ENCODE measurements at regions not wholly inside any gene's neighbourhood (a gene's known extent, or its start where the extent isn't known, plus 50 kb on each side); places are given as distances from the start of the nearest gene placed in this dataset.
A peak's percentile ranks its signal among the peaks of the same experiment; 100 is the strongest.

DNA sequence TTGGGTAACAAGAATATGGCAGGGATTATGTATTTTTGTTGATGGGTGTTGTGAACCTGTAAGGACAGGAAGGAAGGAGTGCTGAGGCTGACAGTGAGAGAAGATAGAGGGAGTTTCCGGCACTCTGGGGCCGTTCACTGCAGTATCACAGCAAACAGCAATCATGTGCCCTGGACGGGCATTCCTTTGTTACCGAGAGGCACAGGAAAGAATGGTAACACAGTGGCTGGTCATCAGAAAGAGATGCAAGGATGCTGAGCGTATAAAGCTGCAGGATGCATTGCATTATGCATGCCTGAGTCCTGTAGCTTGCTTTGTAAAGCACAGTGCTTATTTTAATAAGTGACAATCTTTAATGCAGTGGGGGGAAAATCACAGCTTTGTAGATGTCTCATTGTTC, 286.8 kb downstream of the RPS24 start:
- Histone ChIP-seq H3K36me3 (no peaks in the 10 kb centered on the region), H3K27ac (no peak overlapping the region), H3K4me1 (no peaks in the 10 kb centered on the region), H3K4me3 (no peak overlapping the region), H3K9me3 (peaks cover 0 to under 1% (median 0%) of the 10 kb centered on the region in 4 donors), H3K27me3 (no peaks in the 10 kb centered on the region)
- TF ChIP-seq EP300 (IDR thresholded peaks at IDR 0.05) (no peak), POLR2A (IDR thresholded peaks at IDR 0.05) (no peak), POLR2AphosphoS5 (IDR thresholded peaks at IDR 0.05) (no peak)
- TF ChIP-seq, protein P1, sequence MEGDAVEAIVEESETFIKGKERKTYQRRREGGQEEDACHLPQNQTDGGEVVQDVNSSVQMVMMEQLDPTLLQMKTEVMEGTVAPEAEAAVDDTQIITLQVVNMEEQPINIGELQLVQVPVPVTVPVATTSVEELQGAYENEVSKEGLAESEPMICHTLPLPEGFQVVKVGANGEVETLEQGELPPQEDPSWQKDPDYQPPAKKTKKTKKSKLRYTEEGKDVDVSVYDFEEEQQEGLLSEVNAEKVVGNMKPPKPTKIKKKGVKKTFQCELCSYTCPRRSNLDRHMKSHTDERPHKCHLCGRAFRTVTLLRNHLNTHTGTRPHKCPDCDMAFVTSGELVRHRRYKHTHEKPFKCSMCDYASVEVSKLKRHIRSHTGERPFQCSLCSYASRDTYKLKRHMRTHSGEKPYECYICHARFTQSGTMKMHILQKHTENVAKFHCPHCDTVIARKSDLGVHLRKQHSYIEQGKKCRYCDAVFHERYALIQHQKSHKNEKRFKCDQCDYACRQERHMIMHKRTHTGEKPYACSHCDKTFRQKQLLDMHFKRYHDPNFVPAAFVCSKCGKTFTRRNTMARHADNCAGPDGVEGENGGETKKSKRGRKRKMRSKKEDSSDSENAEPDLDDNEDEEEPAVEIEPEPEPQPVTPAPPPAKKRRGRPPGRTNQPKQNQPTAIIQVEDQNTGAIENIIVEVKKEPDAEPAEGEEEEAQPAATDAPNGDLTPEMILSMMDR (IDR thresholded peaks at IDR 0.05): no peak
- DNase-seq (no peak), ATAC-seq (ENCODE audit: low FRiP score in 2 of 2) (no peak)
- WGBS, 2 donors: 63 to 75% methylated on average over 5 of the region's 5 CpGs

DNA sequence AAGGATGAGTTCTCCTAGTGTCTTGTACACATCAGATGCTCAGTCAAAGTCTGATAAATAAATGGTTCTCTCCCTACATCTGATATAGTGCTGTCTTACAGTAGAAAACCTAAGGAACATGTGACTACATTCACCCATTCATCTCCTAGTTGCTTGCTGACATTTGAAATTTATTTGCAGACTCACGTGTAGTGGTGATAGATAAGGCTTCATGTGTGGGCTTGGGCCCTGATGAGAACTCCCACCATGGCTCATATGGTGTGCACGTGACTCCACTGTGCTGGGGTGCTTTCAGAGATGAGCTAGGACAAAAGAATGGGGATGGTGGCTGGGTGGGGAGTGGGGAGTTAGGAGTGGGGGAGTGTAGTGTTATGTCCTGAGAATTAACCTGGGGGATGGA, 287.3 kb downstream of the RPS24 start:
- WGBS, 2 donors: 79 to 80% methylated on average over 2 of the region's 2 CpGs
- Histone ChIP-seq H3K27ac (no peak overlapping the region), H3K4me3 (no peak overlapping the region), H3K27me3 (no peaks in the 10 kb centered on the region), H3K4me1 (no peaks in the 10 kb centered on the region), H3K9me3 (peaks cover 0 to 5% (median 3%) of the 10 kb centered on the region in 4 donors), H3K36me3 (no peaks in the 10 kb centered on the region)
- DNase-seq: no peak
- no peak for ATAC-seq (ENCODE audit: low FRiP score in 2 of 2)
- TF ChIP-seq POLR2A (IDR thresholded peaks at IDR 0.05): no peak
- no peak for TF ChIP-seq POLR2AphosphoS5 (IDR thresholded peaks at IDR 0.05)
- TF ChIP-seq EP300 (IDR thresholded peaks at IDR 0.05): no peak
- TF ChIP-seq, protein P1 (IDR thresholded peaks at IDR 0.05): no peak

DNA sequence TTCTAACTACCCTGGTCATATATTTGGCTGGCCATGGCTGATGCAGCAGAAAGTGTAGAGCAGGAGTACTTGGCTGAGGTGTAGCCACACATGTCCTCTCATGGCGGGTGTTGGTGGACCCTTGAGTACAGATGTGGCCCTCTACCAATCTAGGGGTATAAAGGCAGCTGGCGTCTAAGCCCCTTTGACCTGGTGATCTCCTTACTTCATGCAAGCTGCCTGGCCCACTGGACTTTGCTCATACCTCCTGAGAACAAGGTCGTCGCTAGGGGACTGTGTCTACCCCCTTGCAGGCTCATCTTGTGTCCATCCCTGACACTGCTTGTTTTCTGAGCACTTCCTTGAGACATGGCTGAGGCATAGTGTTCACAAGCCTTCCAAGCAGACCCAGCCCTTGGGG, 287.8 kb downstream of the RPS24 start:
- no peak for DNase-seq
- peak in 1 of 2 donors; percentile 34 for ATAC-seq (ENCODE audit: low FRiP score in 2 of 2)
- Histone ChIP-seq H3K4me3 (no peak overlapping the region), H3K27me3 (no peaks in the 10 kb centered on the region), H3K36me3 (no peaks in the 10 kb centered on the region), H3K4me1 (no peaks in the 10 kb centered on the region), H3K27ac (no peak overlapping the region), H3K9me3 (peaks cover 2 to 10% (median 8%) of the 10 kb centered on the region in 4 donors)
- WGBS, 2 donors: 72 to 100% methylated on average over 3 to 4 of the region's 4 CpGs
- TF ChIP-seq POLR2A (IDR thresholded peaks at IDR 0.05): no peak
- TF ChIP-seq, protein P1 (IDR thresholded peaks at IDR 0.05): no peak
- no peak for TF ChIP-seq EP300 (IDR thresholded peaks at IDR 0.05)
- TF ChIP-seq POLR2AphosphoS5 (IDR thresholded peaks at IDR 0.05): no peak

DNA sequence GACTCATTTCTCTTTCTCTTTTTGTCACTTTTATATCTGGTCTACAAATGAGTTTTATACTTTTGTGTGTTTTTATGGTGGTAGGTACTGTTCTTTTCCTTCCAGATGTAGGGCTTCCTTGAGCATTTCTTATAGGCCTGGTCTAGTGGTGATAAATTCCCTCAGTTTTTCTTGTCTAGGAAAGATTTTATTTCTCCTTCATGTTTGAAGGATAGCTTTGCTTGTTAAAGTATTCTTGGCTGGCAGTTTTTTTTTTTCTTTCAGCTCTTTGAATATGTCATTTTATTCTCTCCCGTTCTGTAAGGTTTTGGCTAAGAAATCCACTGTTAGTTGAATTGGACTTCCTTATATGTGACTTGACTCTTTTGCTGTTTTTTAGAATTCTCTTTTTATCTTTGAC, 292.7 kb downstream of the RPS24 start:
- H3K4me1 ChIP-seq: no peaks in the 10 kb centered on the region
- WGBS, 2 donors: 100% methylated on average over 1 of the region's 1 CpG
- ATAC-seq (ENCODE audit: low FRiP score in 2 of 2) (no peak), DNase-seq (no peak)
- H3K27ac ChIP-seq: no peak overlapping the region
- no peak overlapping the region for H3K4me3 ChIP-seq
- no peaks in the 10 kb centered on the region for H3K36me3 ChIP-seq
- no peak for TF ChIP-seq POLR2AphosphoS5 (IDR thresholded peaks at IDR 0.05)
- TF ChIP-seq EP300 (IDR thresholded peaks at IDR 0.05): no peak
- TF ChIP-seq, protein P1 (IDR thresholded peaks at IDR 0.05): no peak
- no peak for TF ChIP-seq POLR2A (IDR thresholded peaks at IDR 0.05)
- peaks cover 10 to 13% (median 11%) of the 10 kb centered on the region in 4 donors for H3K9me3 ChIP-seq
- H3K27me3 ChIP-seq: no peaks in the 10 kb centered on the region

DNA sequence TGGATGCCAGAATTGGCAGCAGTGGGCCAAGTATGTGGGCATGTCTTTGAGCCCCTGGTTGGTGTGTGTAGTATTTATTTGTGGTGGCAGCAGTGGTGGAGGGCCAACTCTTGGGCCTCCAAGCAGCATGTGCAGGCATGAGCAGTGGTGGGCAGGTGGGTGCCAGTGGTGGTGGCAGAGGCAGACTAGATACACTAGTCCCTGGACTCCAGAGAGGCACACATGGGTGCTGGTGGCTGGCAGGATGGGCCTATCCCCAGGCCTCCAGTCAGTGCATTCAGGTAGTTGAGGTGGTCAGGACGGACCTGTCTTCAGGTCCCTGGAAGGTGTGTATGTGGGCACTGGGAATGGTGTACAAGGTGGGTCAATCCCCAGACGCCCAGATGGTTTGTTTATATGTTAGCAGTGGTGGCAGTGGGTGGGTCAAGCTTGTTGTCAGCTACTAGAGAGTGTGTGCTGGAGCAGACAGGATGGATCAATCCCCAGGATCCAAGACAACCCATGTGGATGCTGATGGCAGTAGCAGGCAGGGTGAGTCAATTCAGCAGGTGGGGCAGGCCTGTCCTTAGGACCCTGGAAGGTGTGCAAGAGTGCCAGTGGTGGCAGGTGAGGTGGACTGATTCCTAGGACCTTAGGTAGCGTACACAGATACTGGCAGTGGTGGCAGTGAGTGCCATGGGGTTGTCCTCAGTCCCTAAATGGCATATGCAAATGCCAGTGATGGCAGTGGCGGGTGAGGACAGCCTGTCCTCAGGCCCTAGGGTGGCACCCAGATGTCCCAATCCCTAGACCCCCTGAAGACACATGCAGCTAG, 294.3 kb downstream of the RPS24 start:
- no peaks in the 10 kb centered on the region for H3K4me1 ChIP-seq
- 84 to 100% methylated on average over 1 to 4 of the region's 4 CpGs for WGBS, 2 donors
- no peak overlapping the region for H3K27ac ChIP-seq
- peaks cover 10 to 13% (median 11%) of the 10 kb centered on the region in 4 donors for H3K9me3 ChIP-seq
- DNase-seq (no peak), ATAC-seq (ENCODE audit: low FRiP score in 2 of 2) (peak in 1 of 2 donors; percentile 21)
- no peak overlapping the region for H3K4me3 ChIP-seq
- no peaks in the 10 kb centered on the region for H3K27me3 ChIP-seq
- H3K36me3 ChIP-seq: no peaks in the 10 kb centered on the region
- no peak for TF ChIP-seq POLR2AphosphoS5 (IDR thresholded peaks at IDR 0.05)
- no peak for TF ChIP-seq POLR2A (IDR thresholded peaks at IDR 0.05)
- TF ChIP-seq, protein P1 (IDR thresholded peaks at IDR 0.05): no peak
- TF ChIP-seq EP300 (IDR thresholded peaks at IDR 0.05): no peak
